Neutrophil (primary cell): ENCODE measurements at regions not wholly inside any gene's neighbourhood (a gene's known extent, or its start where the extent isn't known, plus 50 kb on each side); places are given as distances from the start of the nearest gene placed in this dataset.

Experiments used
- H3K27ac ChIP-seq: fragments of 200-600 bp; sonication (generic); 2 replicates; pipeline ENCODE4 v1.5.1; 2016; ENCODE audit warnings: mild to moderate bottlenecking, moderate library complexity
- H3K27me3 ChIP-seq: fragments of 200-600 bp; sonication (generic); 2 replicates; pipeline ENCODE4 v1.6.0; 2016; ENCODE audit warnings: mild to moderate bottlenecking
- H3K36me3 ChIP-seq: fragments of 200-600 bp; sonication (generic); 2 replicates; pipeline ENCODE4 v1.5.1; 2017
- H3K4me1 ChIP-seq, 2 experiments: fragments of 200-600 bp in 1 of 2; sonication (generic) in 1 of 2; 1 replicate in 1 of 2; 2 replicates in 1 of 2; pipeline versions ENCODE4 v1.5.1 to v1.6.1; 2013 to 2016; ENCODE audit warnings: low read depth in 1 of 2, low read length in 1 of 2, mild to moderate bottlenecking in 1 of 2, moderate library complexity in 1 of 2; ENCODE audit not compliant: control insufficient read depth in 1 of 2, insufficient read depth in 1 of 2
- H3K4me3 ChIP-seq, 2 experiments: fragments of 200-600 bp in 1 of 2; sonication (generic) in 1 of 2; 1 replicate in 1 of 2; 2 replicates in 1 of 2; pipeline ENCODE4 v1.5.1; 2013 to 2016; ENCODE audit warnings: low read depth in 1 of 2, low read length in 1 of 2, mild to moderate bottlenecking in 1 of 2, moderate library complexity in 1 of 2
- H3K9me3 ChIP-seq: fragments of 200-600 bp; sonication (generic); 2 replicates; pipeline ENCODE4 v1.5.1; 2016
- CTCF ChIP-seq: fragments of 200-600 bp; sonication (generic); IDR thresholded peaks from 2 replicates; pipeline ENCODE4 v1.5.1; 2016; ENCODE audit warnings: antibody characterized with exemption

GRCh38 chr9:93815135-93815534, 140.0 kb downstream of the BARX1 start:
- TF ChIP-seq CTCF = no peak

GRCh38 chr9:93814077-93814956, 140.8 kb downstream of the BARX1 start:
- Histone ChIP-seq H3K27me3 (peaks cover 56% of the 10 kb centered on the region), H3K27ac (no peak overlapping the region), H3K4me3 (no peak overlapping the region), H3K36me3 (no peaks in the 10 kb centered on the region), H3K4me1 (no peaks in the 10 kb centered on the region), H3K9me3 (no peaks in the 10 kb centered on the region)
- no peak for TF ChIP-seq CTCF

More at GRCh38 chr9:93815135-93815534, 140.0 kb downstream of the BARX1 start:
- H3K9me3 ChIP-seq = no peaks in the 10 kb centered on the region
- peaks cover 47% of the 10 kb centered on the region for H3K27me3 ChIP-seq
- no peak overlapping the region for H3K4me3 ChIP-seq
- H3K36me3 ChIP-seq = no peaks in the 10 kb centered on the region
- H3K27ac ChIP-seq = no peak overlapping the region
- H3K4me1 ChIP-seq = no peaks in the 10 kb centered on the region

GRCh38 chr9:93813221-93814076, 141.7 kb downstream of the BARX1 start:
- no peak for TF ChIP-seq CTCF
- no peak overlapping the region for H3K4me3 ChIP-seq
- no peak overlapping the region for H3K27ac ChIP-seq
- H3K27me3 ChIP-seq = peaks cover 61% of the 10 kb centered on the region
- H3K36me3 ChIP-seq = no peaks in the 10 kb centered on the region
- H3K4me1 ChIP-seq = no peaks in the 10 kb centered on the region
- no peaks in the 10 kb centered on the region for H3K9me3 ChIP-seq

- TF ChIP-seq CTCF = no peak
- no peaks in the 10 kb centered on the region for H3K9me3 ChIP-seq
- no peak overlapping the region for H3K4me3 ChIP-seq
- no peaks in the 10 kb centered on the region for H3K36me3 ChIP-seq
- H3K27ac ChIP-seq = no peak overlapping the region
- peaks cover 69% of the 10 kb centered on the region for H3K27me3 ChIP-seq
- no peaks in the 10 kb centered on the region for H3K4me1 ChIP-seq
These were observed 142.8 kb downstream of the BARX1 start for GRCh38 chr9:93812410-93812668.

- H3K9me3 ChIP-seq = no peaks in the 10 kb centered on the region
- H3K27ac ChIP-seq = no peak overlapping the region
- H3K4me1 ChIP-seq = no peaks in the 10 kb centered on the region
- no peaks in the 10 kb centered on the region for H3K36me3 ChIP-seq
- H3K27me3 ChIP-seq = peaks cover 68% of the 10 kb centered on the region
- TF ChIP-seq CTCF = no peak
- H3K4me3 ChIP-seq = no peak overlapping the region
These were observed 144.9 kb downstream of the BARX1 start for GRCh38 chr9:93810028-93810971.
